IPS-15b (cell line): ENCODE measurements at regions not wholly inside any gene's neighbourhood (a gene's known extent, or its start where the extent isn't known, plus 50 kb on each side); places are given as distances from the start of the nearest gene placed in this dataset.
"Not testable (repeated sequence)": the region's sequence is repeated elsewhere in the genome, so short reads cannot be mapped to it uniquely, and the experiment has no call there.

ENCODE experiments used
- H3K27me3 ChIP-seq: one replicate; pipeline ENCODE4 v1.6.1; 2013; ENCODE audit warnings: low read length; ENCODE audit not compliant: control insufficient read depth, insufficient read depth
- H3K36me3 ChIP-seq: one replicate; pipeline ENCODE4 v1.6.1; 2013; ENCODE audit warnings: low read length; ENCODE audit not compliant: control insufficient read depth, insufficient read depth
- H3K4me1 ChIP-seq: one replicate; pipeline ENCODE4 v1.6.1; 2013; ENCODE audit warnings: mild to moderate bottlenecking, low read length; ENCODE audit not compliant: control insufficient read depth, insufficient read depth
- H3K4me3 ChIP-seq: one replicate; pipeline ENCODE4 v1.5.1; 2013; ENCODE audit warnings: low read depth, low read length
- H3K9ac ChIP-seq: one replicate; pipeline ENCODE4 v1.6.1; 2013; ENCODE audit warnings: low read depth, mild to moderate bottlenecking, low read length
- H3K9me3 ChIP-seq: one replicate; pipeline ENCODE4 v1.6.1; 2013; ENCODE audit warnings: mild to moderate bottlenecking, low read length; ENCODE audit not compliant: control insufficient read depth, insufficient read depth

GRCh38 chrX:99248180-99248579, 1161.9 kb downstream of the PCDH19 start:
- Histone ChIP-seq H3K9ac (no peak overlapping the region), H3K27me3 (no peaks in the 10 kb centered on the region), H3K36me3 (no peaks in the 10 kb centered on the region), H3K9me3 (no peaks in the 10 kb centered on the region), H3K4me3 (no peak overlapping the region), H3K4me1 (peaks cover 3% of the 10 kb centered on the region)

GRCh38 chrX:99242001-99242400, 1168.1 kb downstream of the PCDH19 start:
- H3K27me3 ChIP-seq: no peaks in the 10 kb centered on the region
- no peak overlapping the region for H3K4me3 ChIP-seq
- H3K9me3 ChIP-seq: no peaks in the 10 kb centered on the region
- no peak overlapping the region for H3K9ac ChIP-seq
- H3K36me3 ChIP-seq: no peaks in the 10 kb centered on the region
- no peaks in the 10 kb centered on the region for H3K4me1 ChIP-seq

GRCh38 chrX:99234384-99234783, 1175.7 kb downstream of the PCDH19 start:
- H3K4me3 ChIP-seq, H3K9ac ChIP-seq, H3K36me3 ChIP-seq, H3K9me3 ChIP-seq, H3K4me1 ChIP-seq, H3K27me3 ChIP-seq: not testable (repeated sequence)

GRCh38 chrX:99192421-99192820, 1217.7 kb downstream of the PCDH19 start:
- Histone ChIP-seq H3K36me3 (no peaks in the 10 kb centered on the region), H3K4me1 (peaks cover 10% of the 10 kb centered on the region)

GRCh38 chrX:99184153-99184552, 1225.9 kb downstream of the PCDH19 start:
- Histone ChIP-seq H3K4me1 (no peaks in the 10 kb centered on the region), H3K9ac (no peak overlapping the region), H3K36me3 (no peaks in the 10 kb centered on the region), H3K9me3 (no peaks in the 10 kb centered on the region), H3K27me3 (no peaks in the 10 kb centered on the region), H3K4me3 (no peak overlapping the region)

More at GRCh38 chrX:99192421-99192820, 1217.7 kb downstream of the PCDH19 start:
- Histone ChIP-seq H3K9ac (no peak overlapping the region), H3K27me3 (no peaks in the 10 kb centered on the region), H3K4me3 (no peak overlapping the region), H3K9me3 (no peaks in the 10 kb centered on the region)

GRCh38 chrX:99172958-99173357, 1237.1 kb downstream of the PCDH19 start:
- no peaks in the 10 kb centered on the region for H3K27me3 ChIP-seq
- H3K4me1 ChIP-seq: no peaks in the 10 kb centered on the region
- H3K36me3 ChIP-seq: no peaks in the 10 kb centered on the region
- H3K9me3 ChIP-seq: no peaks in the 10 kb centered on the region
- no peak overlapping the region for H3K9ac ChIP-seq
- H3K4me3 ChIP-seq: no peak overlapping the region

- no peaks in the 10 kb centered on the region for H3K36me3 ChIP-seq
- H3K9ac ChIP-seq: no peak overlapping the region
- H3K4me1 ChIP-seq: peaks cover 9% of the 10 kb centered on the region
- no peaks in the 10 kb centered on the region for H3K27me3 ChIP-seq
- no peaks in the 10 kb centered on the region for H3K9me3 ChIP-seq
- H3K4me3 ChIP-seq: no peak overlapping the region
Measured at GRCh38 chrX:99142745-99143144, 1267.3 kb downstream of the PCDH19 start.

GRCh38 chrX:99137488-99137887, 1272.6 kb downstream of the PCDH19 start:
- no peaks in the 10 kb centered on the region for H3K36me3 ChIP-seq
- H3K4me1 ChIP-seq: peaks cover 9% of the 10 kb centered on the region
- H3K4me3 ChIP-seq: no peak overlapping the region
- H3K9ac ChIP-seq: no peak overlapping the region
- H3K27me3 ChIP-seq: no peaks in the 10 kb centered on the region
- H3K9me3 ChIP-seq: no peaks in the 10 kb centered on the region

GRCh38 chrX:99117011-99117410, 1293.1 kb downstream of the PCDH19 start:
- Histone ChIP-seq H3K9ac (no peak overlapping the region), H3K27me3 (no peaks in the 10 kb centered on the region), H3K4me3 (no peak overlapping the region), H3K36me3 (no peaks in the 10 kb centered on the region), H3K4me1 (peaks cover 12% of the 10 kb centered on the region), H3K9me3 (no peaks in the 10 kb centered on the region)

GRCh38 chrX:99095965-99096635, 1314.0 kb downstream of the PCDH19 start:
- Histone ChIP-seq H3K4me1 (no peaks in the 10 kb centered on the region), H3K27me3 (no peaks in the 10 kb centered on the region), H3K36me3 (no peaks in the 10 kb centered on the region), H3K4me3 (no peak overlapping the region), H3K9me3 (no peaks in the 10 kb centered on the region), H3K9ac (no peak overlapping the region)

GRCh38 chrX:99091459-99091858, 1318.6 kb downstream of the PCDH19 start:
- no peaks in the 10 kb centered on the region for H3K27me3 ChIP-seq
- no peaks in the 10 kb centered on the region for H3K36me3 ChIP-seq
- H3K9ac ChIP-seq: no peak overlapping the region
- no peak overlapping the region for H3K4me3 ChIP-seq
- no peaks in the 10 kb centered on the region for H3K9me3 ChIP-seq
- H3K4me1 ChIP-seq: no peaks in the 10 kb centered on the region

- Histone ChIP-seq H3K36me3 (no peaks in the 10 kb centered on the region), H3K27me3 (no peaks in the 10 kb centered on the region), H3K4me3 (no peak overlapping the region), H3K4me1 (no peaks in the 10 kb centered on the region), H3K9ac (no peak overlapping the region), H3K9me3 (no peaks in the 10 kb centered on the region)
Measured at GRCh38 chrX:99078301-99078700, 1331.8 kb downstream of the PCDH19 start.
